A673 (cell line): ENCODE measurements at regions not wholly inside any gene's neighbourhood (a gene's known extent, or its start where the extent isn't known, plus 50 kb on each side); places are given as distances from the start of the nearest gene placed in this dataset.
A peak's percentile ranks its signal among the peaks of the same experiment; 100 is the strongest.

Experiments
- BruUV-seq: library from RNA; stranded (reverse); fragments of 400-500 nt; replicated peaks from 2 replicates; lab custom pipeline; 2021; lab: Mats Ljungman, UMichigan
- CTCF ChIA-PET: fragments of 300-600 bp; sonication (Branson Sonifier 250); formaldehyde crosslinking; loops from one replicate; lab custom pipeline; 2022; ENCODE audit warnings: antibody characterized with exemption; lab: Charles Lee
- POLR2A ChIA-PET: fragments of 300-600 bp; sonication (Branson Sonifier 250); formaldehyde crosslinking; loops from one replicate; lab custom pipeline; 2022; ENCODE audit warnings: antibody characterized with exemption; ENCODE audit not compliant: low non-redundant PET; lab: Charles Lee
- DNase-seq: peaks from one replicate; pipeline ENCODE4 v3.0.0-alpha.2; 2015; ENCODE audit warnings: low spot score
- H3K27ac ChIP-seq: fragments of 200-600 bp; sonication (generic); 2 replicates; pipeline ENCODE4 v1.5.1; 2016; ENCODE audit warnings: mixed run types, low read depth, mild to moderate bottlenecking, mixed read lengths, antibody characterized with exemption, low read length; ENCODE audit not compliant: poor library complexity, severe bottlenecking
- H3K27me3 ChIP-seq: fragments of 200-600 bp; sonication (generic); replicated peaks from 2 replicates; pipeline ENCODE4 v1.6.1; 2017; ENCODE audit warnings: mixed run types, low read depth, mild to moderate bottlenecking, mixed read lengths, antibody characterized with exemption, low read length; ENCODE audit not compliant: insufficient read depth, poor library complexity
- H3K36me3 ChIP-seq: fragments of 200-600 bp; sonication (generic); 2 replicates; pipeline ENCODE4 v1.6.1; 2016; ENCODE audit warnings: mixed run types, mild to moderate bottlenecking, mixed read lengths, antibody characterized with exemption, low read length; ENCODE audit not compliant: insufficient read depth, poor library complexity, severe bottlenecking
- H3K4me1 ChIP-seq: fragments of 200-600 bp; sonication (generic); 2 replicates; pipeline ENCODE4 v1.6.1; 2017; ENCODE audit warnings: mixed run types, mild to moderate bottlenecking, mixed read lengths, antibody characterized with exemption, low read length; ENCODE audit not compliant: insufficient read depth, poor library complexity, severe bottlenecking
- H3K4me3 ChIP-seq: fragments of 200-600 bp; sonication (generic); 2 replicates; pipeline ENCODE4 v1.5.1; 2016; ENCODE audit warnings: low read depth, mixed run types, mild to moderate bottlenecking, mixed read lengths, low read length; ENCODE audit not compliant: poor library complexity, severe bottlenecking
- H3K9me3 ChIP-seq: fragments of 200-600 bp; sonication (generic); 2 replicates; pipeline ENCODE4 v1.6.1; 2016; ENCODE audit warnings: mixed run types, low read depth, mild to moderate bottlenecking, mixed read lengths, antibody characterized with exemption, low read length; ENCODE audit not compliant: poor library complexity, severe bottlenecking
- EZH2 ChIP-seq: fragments of 200-600 bp; sonication (generic); IDR thresholded peaks from 2 replicates; pipeline ENCODE4 v1.6.1; 2017; ENCODE audit warnings: borderline replicate concordance, low read depth, mild to moderate bottlenecking, mixed read lengths, antibody characterized with exemption, low read length; ENCODE audit not compliant: poor library complexity, severe bottlenecking
- intact Hi-C: fragments of 100-400 bp; cut with micrococcal nuclease; formaldehyde crosslinking; loops from one replicate; pipeline ENCODE4 v1.10.0; 2022; ENCODE audit not compliant: unreplicated experiment
- TF ChIP-seq, protein P1 (sequence below): fragments of 300-800, 200-600 bp; sonication (generic); conservative IDR thresholded peaks from 2 replicates; pipeline ENCODE4 v1.5.1; 2017; ENCODE audit warnings: low read depth, mild to moderate bottlenecking, antibody characterized with exemption, low read length, moderate library complexity, mixed read lengths

DNA sequence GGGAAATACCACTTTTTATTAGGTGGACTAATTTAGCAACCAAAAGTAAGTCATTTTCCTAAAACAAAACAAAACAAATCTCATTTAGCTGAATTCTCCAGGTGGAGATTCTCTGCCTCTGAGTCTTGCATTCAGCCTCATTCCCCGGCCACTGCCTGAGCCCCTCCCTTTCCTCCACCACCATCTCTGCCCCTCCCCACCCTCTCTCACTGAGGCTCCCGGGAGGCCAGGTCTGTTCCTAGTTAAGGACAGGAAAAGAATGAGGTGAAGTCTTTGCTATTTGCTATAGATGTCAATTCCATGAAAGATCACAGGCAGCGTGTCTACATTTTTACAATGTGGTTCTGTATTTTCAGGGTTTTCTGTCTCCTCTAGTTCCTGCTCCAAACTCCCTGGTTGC, 83.0 kb upstream of the SOX11 start:
- peaks cover 16% of the 10 kb centered on the region for H3K4me1 ChIP-seq
- CTCF ChIA-PET, result no interaction called here
- H3K4me3 ChIP-seq, result no peak overlapping the region
- intact Hi-C loops, result no loop called here
- no peaks in the 10 kb centered on the region for H3K9me3 ChIP-seq
- H3K27ac ChIP-seq, result no peak overlapping the region
- no peaks in the 10 kb centered on the region for H3K36me3 ChIP-seq
- BruUV-seq, result no TSS peak
- TF ChIP-seq, protein P1, sequence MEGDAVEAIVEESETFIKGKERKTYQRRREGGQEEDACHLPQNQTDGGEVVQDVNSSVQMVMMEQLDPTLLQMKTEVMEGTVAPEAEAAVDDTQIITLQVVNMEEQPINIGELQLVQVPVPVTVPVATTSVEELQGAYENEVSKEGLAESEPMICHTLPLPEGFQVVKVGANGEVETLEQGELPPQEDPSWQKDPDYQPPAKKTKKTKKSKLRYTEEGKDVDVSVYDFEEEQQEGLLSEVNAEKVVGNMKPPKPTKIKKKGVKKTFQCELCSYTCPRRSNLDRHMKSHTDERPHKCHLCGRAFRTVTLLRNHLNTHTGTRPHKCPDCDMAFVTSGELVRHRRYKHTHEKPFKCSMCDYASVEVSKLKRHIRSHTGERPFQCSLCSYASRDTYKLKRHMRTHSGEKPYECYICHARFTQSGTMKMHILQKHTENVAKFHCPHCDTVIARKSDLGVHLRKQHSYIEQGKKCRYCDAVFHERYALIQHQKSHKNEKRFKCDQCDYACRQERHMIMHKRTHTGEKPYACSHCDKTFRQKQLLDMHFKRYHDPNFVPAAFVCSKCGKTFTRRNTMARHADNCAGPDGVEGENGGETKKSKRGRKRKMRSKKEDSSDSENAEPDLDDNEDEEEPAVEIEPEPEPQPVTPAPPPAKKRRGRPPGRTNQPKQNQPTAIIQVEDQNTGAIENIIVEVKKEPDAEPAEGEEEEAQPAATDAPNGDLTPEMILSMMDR, result no peak
- TF ChIP-seq EZH2, result no peak
- peak; percentile 64 for DNase-seq
- H3K27me3 ChIP-seq, result no peaks in the 10 kb centered on the region
- POLR2A ChIA-PET, result no interaction called here

DNA sequence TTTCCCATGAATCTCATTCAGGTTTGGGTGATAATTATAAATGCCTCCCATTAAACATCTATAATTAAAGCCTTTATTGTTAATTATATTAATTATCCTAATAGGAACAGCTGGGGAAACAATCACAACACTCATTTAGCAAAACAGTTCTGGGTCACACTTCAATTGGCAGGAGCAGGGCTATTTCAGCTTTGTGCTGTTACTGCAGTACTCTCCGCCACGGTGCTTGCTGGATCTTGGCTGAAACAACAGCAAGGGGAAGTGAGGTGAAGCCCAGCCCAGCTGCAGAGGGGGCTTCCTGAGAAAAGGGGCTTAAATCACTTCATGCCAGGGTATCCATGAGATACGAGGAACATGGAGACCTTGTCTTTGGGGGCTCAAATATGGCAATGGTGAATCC, 79.5 kb upstream of the SOX11 start:
- DNase-seq, result no peak
- intact Hi-C loops, result no loop called here
- Histone ChIP-seq H3K27me3 (no peaks in the 10 kb centered on the region), H3K27ac (no peak overlapping the region), H3K4me1 (peaks cover 16% of the 10 kb centered on the region), H3K36me3 (no peaks in the 10 kb centered on the region), H3K9me3 (no peaks in the 10 kb centered on the region), H3K4me3 (no peak overlapping the region)
- no peak for TF ChIP-seq EZH2
- TF ChIP-seq, protein P1, result no peak
- ChIA-PET CTCF (no interaction called here), POLR2A (no interaction called here)
- BruUV-seq, result no TSS peak

DNA sequence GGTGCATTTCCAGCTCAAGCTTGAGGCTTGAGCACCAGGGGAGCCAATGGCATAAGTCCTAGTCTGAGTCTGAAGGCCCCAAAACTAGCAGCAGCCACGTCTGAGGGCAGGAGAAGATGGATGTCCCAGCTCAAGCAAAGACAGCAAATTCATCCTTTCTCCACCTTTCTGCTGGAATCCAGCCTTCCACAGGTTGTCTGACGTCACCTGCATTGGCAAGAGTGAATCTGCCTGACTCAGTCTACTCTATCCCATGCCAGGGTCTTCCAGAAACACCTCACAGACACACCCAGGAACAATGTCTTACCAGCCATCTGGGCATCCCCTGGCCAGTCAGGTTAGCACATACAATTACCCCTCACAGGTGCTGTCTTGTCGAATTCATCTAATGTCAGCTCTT, 76.2 kb upstream of the SOX11 start:
- BruUV-seq, result no TSS peak
- H3K27me3 ChIP-seq, result no peaks in the 10 kb centered on the region
- H3K4me1 ChIP-seq, result no peaks in the 10 kb centered on the region
- H3K9me3 ChIP-seq, result no peaks in the 10 kb centered on the region
- H3K27ac ChIP-seq, result no peak overlapping the region
- no peak for DNase-seq
- ChIA-PET CTCF (no interaction called here), POLR2A (interaction anchor here (0.6 kb wide), 1 partner anchor 1176 kb away, joined by 3 read pairs; no protein-coding TSS in a partner anchor)
- TF ChIP-seq, protein P1, result no peak
- intact Hi-C loops, result no loop called here
- H3K36me3 ChIP-seq, result no peaks in the 10 kb centered on the region
- H3K4me3 ChIP-seq, result no peak overlapping the region
